ENCODE measurements at regions not wholly inside any gene's neighbourhood (a gene's known extent, or its start where the extent isn't known, plus 50 kb on each side); places are given as distances from the start of the nearest gene placed in this dataset.

GRCh38 chr17:74085434-74085833 lies 118.0 kb upstream of the RPL38 start:
- ATAC-seq (ENCODE audit: poor library complexity) (no peak), DNase-seq (no peak)
- Histone ChIP-seq H3K4me3 (ENCODE audit: low read length) (no peak overlapping the region), H3K36me3 (ENCODE audit: insufficient read depth, low read length) (no peaks in the 10 kb centered on the region), H3K27ac (ENCODE audit: low read depth in 1 of 2, low read length in 2 of 2) (no peak overlapping the region), H3K4me1 (ENCODE audit: insufficient read depth, low read length) (no peaks in the 10 kb centered on the region), H3K27me3 (ENCODE audit: control insufficient read depth in 1 of 2, insufficient read depth in 2 of 2, low read length in 2 of 2) (peaks cover 0 to 11% of the 10 kb centered on the region in 2 experiments), H3K9me3 (ENCODE audit: control insufficient read depth in 1 of 2, insufficient read depth in 1 of 2, low read length in 2 of 2) (peaks cover 7 to 18% of the 10 kb centered on the region in 2 experiments)
- no peak overlapping the region for H3K27ac Mint-ChIP-seq
- H3K9me3 Mint-ChIP-seq: no peaks in the 10 kb centered on the region
- no peaks in the 10 kb centered on the region for H3K36me3 Mint-ChIP-seq (ENCODE audit: low read depth)
- TF ChIP-seq CTCF (IDR thresholded peaks at IDR 0.05): no peak
- ChIA-PET POLR2A (no interaction called here), CTCF (no interaction called here)
- H3K4me1 Mint-ChIP-seq (ENCODE audit: low read depth): no peaks in the 10 kb centered on the region
- intact Hi-C loops (cut with DNase I, micrococcal nuclease): no loop called here
- peaks cover 61% of the 10 kb centered on the region for H3K27me3 Mint-ChIP-seq
- no peak overlapping the region for H3K4me3 Mint-ChIP-seq

GRCh38 chr17:74087002-74087585 lies 116.4 kb upstream of the RPL38 start:
- ChIA-PET POLR2A (no interaction called here), CTCF (no interaction called here)

GRCh38 chr17:74088285-74088933 lies 115.1 kb upstream of the RPL38 start:
- peaks cover 7 to 19% of the 10 kb centered on the region in 2 experiments for H3K9me3 ChIP-seq (ENCODE audit: control insufficient read depth in 1 of 2, insufficient read depth in 1 of 2, low read length in 2 of 2)
- no peak overlapping the region for H3K27ac ChIP-seq (ENCODE audit: low read depth in 1 of 2, low read length in 2 of 2)
- POLR2A ChIA-PET: no interaction called here
- Mint-ChIP-seq H3K4me3 (no peak overlapping the region), H3K27me3 (peaks cover 57% of the 10 kb centered on the region), H3K36me3 (ENCODE audit: low read depth) (no peaks in the 10 kb centered on the region), H3K4me1 (ENCODE audit: low read depth) (no peaks in the 10 kb centered on the region), H3K9me3 (peaks cover 2% of the 10 kb centered on the region), H3K27ac (no peak overlapping the region)
- H3K27me3 ChIP-seq (ENCODE audit: control insufficient read depth in 1 of 2, insufficient read depth in 2 of 2, low read length in 2 of 2): peaks cover 0 to 6% of the 10 kb centered on the region in 2 experiments
- no peaks in the 10 kb centered on the region for H3K36me3 ChIP-seq (ENCODE audit: insufficient read depth, low read length)
- CTCF ChIA-PET: no interaction called here
- H3K4me1 ChIP-seq (ENCODE audit: insufficient read depth, low read length): no peaks in the 10 kb centered on the region
- intact Hi-C loops (cut with DNase I, micrococcal nuclease): no loop called here
- no peak for DNase-seq
- H3K4me3 ChIP-seq (ENCODE audit: low read length): no peak overlapping the region
- ATAC-seq (ENCODE audit: poor library complexity): no peak
- TF ChIP-seq CTCF (IDR thresholded peaks at IDR 0.05): no peak

More at GRCh38 chr17:74087002-74087585, 116.4 kb upstream of the RPL38 start:
- DNase-seq: no peak
- Histone ChIP-seq H3K4me1 (ENCODE audit: insufficient read depth, low read length) (no peaks in the 10 kb centered on the region), H3K27me3 (ENCODE audit: control insufficient read depth in 1 of 2, insufficient read depth in 2 of 2, low read length in 2 of 2) (peaks cover 0 to 6% of the 10 kb centered on the region in 2 experiments), H3K36me3 (ENCODE audit: insufficient read depth, low read length) (no peaks in the 10 kb centered on the region), H3K9me3 (ENCODE audit: control insufficient read depth in 1 of 2, insufficient read depth in 1 of 2, low read length in 2 of 2) (peaks cover 7 to 19% of the 10 kb centered on the region in 2 experiments), H3K4me3 (ENCODE audit: low read length) (no peak overlapping the region), H3K27ac (ENCODE audit: low read depth in 1 of 2, low read length in 2 of 2) (no peak overlapping the region)
- H3K9me3 Mint-ChIP-seq: peaks cover 2% of the 10 kb centered on the region
- H3K4me1 Mint-ChIP-seq (ENCODE audit: low read depth): no peaks in the 10 kb centered on the region
- no peaks in the 10 kb centered on the region for H3K36me3 Mint-ChIP-seq (ENCODE audit: low read depth)
- H3K27ac Mint-ChIP-seq: no peak overlapping the region
- H3K27me3 Mint-ChIP-seq: peaks cover 66% of the 10 kb centered on the region
- TF ChIP-seq CTCF (IDR thresholded peaks at IDR 0.05): no peak
- intact Hi-C loops (cut with DNase I, micrococcal nuclease): no loop called here
- ATAC-seq (ENCODE audit: poor library complexity): no peak
- H3K4me3 Mint-ChIP-seq: no peak overlapping the region

Measured in CD4-positive, alpha-beta T cell (primary cell).